Thyroid gland (tissue), 4 donors: ENCODE measurements at regions not wholly inside any gene's neighbourhood (a gene's known extent, or its start where the extent isn't known, plus 50 kb on each side); places are given as distances from the start of the nearest gene placed in this dataset.

Experiments used
- CTCF ChIP-seq, 6 experiments: fragments of 200-600 bp in 3 of 6; fragments of 450-650 bp in 3 of 6; sonication (generic) in 3 of 6; IDR thresholded peaks; one replicate each; pipeline ENCODE4 v1.5.1; 2016 to 2019; ENCODE audit warnings: antibody characterized with exemption in 6 of 6, mild to moderate bottlenecking in 2 of 6, inconsistent platforms in 1 of 6, moderate library complexity in 1 of 6
- POLR2A ChIP-seq, 2 donors: fragments of 450-650 bp; IDR thresholded peaks; one replicate each; pipeline ENCODE4 v1.6.1; 2017; ENCODE audit warnings: antibody characterized with exemption in 2 of 2, mild to moderate bottlenecking in 2 of 2, moderate library complexity in 1 of 2

DNA sequence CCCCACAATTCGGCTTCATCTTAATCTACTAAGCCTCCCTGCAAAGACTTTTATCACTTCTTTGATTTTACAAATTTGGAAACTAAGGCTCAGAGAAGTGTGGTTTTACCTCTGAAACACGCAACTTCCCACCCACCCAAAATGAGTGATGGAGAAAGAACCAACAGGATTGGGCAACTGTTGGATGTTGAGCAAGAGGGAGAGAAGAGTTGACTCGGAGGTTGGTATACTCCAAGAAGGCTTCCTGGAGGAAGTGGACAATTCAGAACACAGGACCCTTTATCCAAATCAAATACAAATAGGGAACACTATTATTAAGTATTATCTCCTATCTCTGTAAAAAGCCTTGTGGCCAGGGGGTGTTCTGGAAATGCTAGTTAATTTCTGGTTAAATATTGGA lies 323.0 kb downstream of the C16orf95 start:
- TF ChIP-seq CTCF (IDR thresholded peaks at IDR 0.05) (no peak), POLR2A (IDR thresholded peaks at IDR 0.05) (no peak)
